Fibroblast of villous mesenchyme (primary cell): ENCODE measurements at regions not wholly inside any gene's neighbourhood (a gene's known extent, or its start where the extent isn't known, plus 50 kb on each side); places are given as distances from the start of the nearest gene placed in this dataset.

ENCODE experiments used
- DNase-seq: peaks from one replicate; pipeline ENCODE4 v3.0.0-alpha.2; 2010; ENCODE audit warnings: low read depth
- H3K4me3 ChIP-seq: 2 replicates; pipeline ENCODE4 v1.5.1; 2011; ENCODE audit warnings: low read depth, mild to moderate bottlenecking, low read length
- CTCF ChIP-seq: IDR thresholded peaks from 2 replicates; pipeline ENCODE4 v1.5.1; 2012; ENCODE audit warnings: low read depth, mild to moderate bottlenecking, low read length; ENCODE audit not compliant: insufficient read depth

DNA sequence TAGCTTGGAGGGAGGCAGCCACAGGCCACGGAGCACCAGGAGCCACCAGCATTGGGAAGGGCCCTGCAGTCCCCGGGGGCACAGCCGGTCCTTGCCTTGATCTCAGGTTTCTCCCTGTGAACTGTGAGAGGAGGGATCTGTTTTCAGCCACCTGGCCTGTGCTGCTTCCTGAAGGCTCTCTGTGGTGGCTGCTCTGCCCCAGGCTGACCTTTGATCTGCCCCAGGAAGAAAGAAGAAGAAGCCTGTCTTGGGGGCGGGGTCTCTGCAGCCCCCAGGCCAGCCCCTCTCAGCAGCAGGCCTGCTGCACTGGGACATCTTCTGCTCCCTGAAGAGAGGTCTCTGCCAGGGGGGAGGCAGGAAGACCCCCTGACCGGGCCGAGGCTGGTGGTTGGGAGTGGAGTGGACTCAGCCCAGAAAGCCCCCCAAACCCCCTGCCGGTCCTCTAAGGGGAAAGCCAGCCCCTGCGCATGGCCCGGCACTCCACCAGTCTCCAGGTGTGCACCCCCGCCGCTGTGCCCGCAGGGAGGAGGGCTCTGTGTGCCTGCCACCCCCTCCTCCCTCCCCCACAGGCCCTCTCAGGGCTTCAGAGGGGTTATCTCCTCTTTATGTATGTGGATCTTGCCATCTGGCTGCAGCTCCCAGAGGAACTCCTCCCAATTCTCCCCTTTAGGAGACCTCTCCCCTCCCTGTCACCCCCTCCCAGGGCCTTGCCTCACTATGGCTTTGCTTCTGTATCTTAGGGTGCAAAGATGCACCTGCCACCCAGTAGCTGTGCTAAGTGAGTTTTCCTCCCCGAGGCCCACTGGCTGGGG, 675.3 kb downstream of the BRD1 start:
- H3K4me3 ChIP-seq: no peak overlapping the region
- no peak for DNase-seq
- no peak for TF ChIP-seq CTCF

GRCh38 chr22:49151256-49152126, 676.2 kb downstream of the BRD1 start:
- H3K4me3 ChIP-seq: no peak overlapping the region
- no peak for DNase-seq
- no peak for TF ChIP-seq CTCF

GRCh38 chr22:49150801-49151221, 676.9 kb downstream of the BRD1 start:
- DNase-seq: no peak
- TF ChIP-seq CTCF: no peak
- H3K4me3 ChIP-seq: no peak overlapping the region

DNA sequence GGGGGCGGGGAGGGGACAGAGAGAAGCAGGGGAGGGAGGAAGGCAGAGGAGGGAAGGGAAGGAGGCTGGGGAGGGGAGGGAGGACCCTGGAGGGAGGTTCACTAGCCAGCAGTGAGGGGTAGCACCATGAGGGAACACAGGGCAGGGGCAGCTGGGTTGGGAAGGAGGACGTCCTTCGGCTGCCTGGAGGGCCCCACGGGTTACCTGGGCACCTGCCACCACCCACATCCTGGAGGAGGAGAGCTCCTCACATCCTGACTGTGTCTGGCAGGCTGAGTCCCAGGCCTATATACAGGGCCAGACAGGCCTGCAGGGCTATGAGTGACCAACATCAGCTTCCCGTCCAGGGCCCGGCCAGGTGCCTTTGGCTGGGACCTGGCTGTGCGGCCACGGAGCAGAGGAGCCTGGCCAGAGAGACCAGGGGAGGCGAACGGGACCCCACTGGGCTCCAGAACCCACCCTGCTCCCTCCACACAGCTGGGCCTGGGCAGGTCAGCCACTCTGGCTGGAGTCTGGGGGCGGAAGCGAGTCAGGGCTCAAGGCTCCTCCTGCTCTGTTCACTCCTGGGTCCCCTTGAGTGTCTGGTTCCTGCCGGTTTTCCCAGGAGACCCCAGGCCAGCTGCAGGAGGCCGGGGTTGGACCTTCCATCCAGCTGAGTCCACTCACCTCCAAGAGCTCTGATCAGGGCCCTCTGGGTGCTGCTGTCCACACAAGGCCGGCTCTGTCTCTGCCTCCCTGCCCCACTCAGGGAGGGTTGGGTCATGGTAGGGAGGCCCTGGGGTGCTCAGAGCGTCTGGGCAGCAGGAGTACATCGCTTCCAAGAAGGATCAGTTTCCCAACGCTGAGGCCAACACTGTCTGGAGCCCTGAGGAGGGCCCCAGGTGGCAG, 677.7 kb downstream of the BRD1 start:
- no peak overlapping the region for H3K4me3 ChIP-seq
- TF ChIP-seq CTCF: no peak
- DNase-seq: no peak

DNA sequence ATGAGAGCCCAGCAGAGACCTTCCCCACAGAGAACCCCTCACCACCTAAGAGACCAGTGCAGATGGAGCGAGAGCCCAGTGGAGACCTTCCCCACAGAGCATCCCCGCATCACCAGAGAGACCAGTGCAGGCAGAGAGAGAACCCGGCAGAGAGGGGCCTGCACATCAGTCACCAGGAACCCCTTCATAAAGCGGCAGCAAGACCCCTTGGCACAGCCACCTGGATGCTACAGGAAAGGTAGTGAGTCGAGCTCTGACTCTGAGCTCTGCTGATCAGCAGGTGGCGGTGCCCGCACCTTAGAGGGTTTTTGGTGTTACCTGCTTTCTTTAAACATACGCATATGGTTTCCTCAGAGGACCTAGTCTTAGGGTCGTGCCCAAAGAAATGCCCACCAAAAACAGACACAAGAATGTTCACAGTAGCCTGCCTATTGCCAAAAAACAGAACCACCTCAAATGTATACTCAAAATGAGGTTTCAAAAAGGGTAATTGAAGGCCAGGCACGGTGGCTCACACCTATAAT, 678.7 kb downstream of the BRD1 start:
- H3K4me3 ChIP-seq: no peak overlapping the region
- no peak for DNase-seq
- TF ChIP-seq CTCF: no peak

DNA sequence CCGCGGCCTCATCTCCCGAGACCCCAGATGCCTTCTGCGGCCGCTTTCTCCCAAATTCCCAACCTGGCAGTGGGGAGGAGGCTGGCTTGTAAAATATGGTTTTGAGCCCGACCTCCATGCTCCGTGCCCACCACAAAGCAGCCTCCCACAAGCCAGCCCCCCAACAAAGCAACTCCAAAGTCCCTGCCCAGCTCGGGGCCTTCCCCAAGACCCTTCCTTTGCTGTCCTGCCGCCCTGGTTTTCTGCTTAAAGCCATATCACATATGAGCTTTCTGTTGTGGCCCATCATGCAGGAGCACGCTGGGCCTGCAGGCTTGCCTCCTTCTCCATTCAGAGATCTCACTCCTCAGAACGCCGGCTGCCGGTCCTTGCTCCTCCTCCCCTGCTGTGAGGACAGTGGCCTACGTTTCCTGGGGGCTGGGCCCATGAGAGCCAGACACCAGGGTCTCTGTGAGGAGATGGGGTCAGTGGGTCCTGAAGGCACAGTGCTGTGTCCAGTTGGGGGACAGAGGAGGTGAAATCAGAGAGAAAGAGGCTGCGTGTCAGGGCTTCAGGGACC, 680.0 kb downstream of the BRD1 start:
- H3K4me3 ChIP-seq: no peak overlapping the region
- DNase-seq: no peak
- TF ChIP-seq CTCF: no peak
